T-helper 1 cell (primary cell): ENCODE measurements at regions not wholly inside any gene's neighbourhood (a gene's known extent, or its start where the extent isn't known, plus 50 kb on each side); places are given as distances from the start of the nearest gene placed in this dataset.

Source experiments
- DNase-seq, 5 donors: peaks; one replicate each; pipeline ENCODE4 v3.0.0-alpha.2; 2012 to 2020

GRCh38 chr2:57973621-57974186 is 72.9 kb upstream of the VRK2 start:
- DNase-seq, result no peak

GRCh38 chr2:57979158-57979557 is 67.4 kb upstream of the VRK2 start:
- DNase-seq, result no peak

DNA sequence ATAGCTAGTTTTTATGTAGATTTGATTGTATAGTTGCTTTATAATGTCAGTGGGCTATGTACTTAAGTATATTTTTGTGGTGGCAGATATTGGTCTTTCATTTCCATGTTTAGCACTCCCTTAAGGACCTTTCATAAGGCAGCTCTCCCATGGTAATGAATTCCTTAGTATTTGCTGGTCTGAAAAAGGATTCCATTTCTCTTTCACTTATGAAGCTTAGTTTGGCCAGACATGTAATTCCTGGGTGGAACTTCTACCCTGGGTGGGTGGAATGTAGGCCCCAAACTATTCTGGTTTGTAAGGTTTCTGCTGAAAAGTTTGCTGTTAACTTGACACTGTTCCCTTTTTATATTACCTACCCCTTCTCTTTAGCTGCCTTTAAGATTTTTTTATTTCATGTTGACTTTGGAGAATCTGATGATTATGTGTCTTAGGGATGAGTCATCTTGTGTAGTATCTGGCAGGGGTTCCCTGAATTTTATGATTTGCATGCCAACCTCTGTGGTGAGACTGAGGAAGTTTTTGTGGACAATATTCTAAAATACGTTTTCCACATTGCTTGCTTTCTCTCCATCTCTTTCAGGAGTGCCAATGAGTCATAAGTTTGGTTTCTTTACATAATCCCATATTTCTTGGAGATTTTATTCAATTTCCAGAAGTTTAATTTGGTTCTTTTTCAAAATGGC is 65.4 kb upstream of the VRK2 start:
- DNase-seq, result no peak

DNA sequence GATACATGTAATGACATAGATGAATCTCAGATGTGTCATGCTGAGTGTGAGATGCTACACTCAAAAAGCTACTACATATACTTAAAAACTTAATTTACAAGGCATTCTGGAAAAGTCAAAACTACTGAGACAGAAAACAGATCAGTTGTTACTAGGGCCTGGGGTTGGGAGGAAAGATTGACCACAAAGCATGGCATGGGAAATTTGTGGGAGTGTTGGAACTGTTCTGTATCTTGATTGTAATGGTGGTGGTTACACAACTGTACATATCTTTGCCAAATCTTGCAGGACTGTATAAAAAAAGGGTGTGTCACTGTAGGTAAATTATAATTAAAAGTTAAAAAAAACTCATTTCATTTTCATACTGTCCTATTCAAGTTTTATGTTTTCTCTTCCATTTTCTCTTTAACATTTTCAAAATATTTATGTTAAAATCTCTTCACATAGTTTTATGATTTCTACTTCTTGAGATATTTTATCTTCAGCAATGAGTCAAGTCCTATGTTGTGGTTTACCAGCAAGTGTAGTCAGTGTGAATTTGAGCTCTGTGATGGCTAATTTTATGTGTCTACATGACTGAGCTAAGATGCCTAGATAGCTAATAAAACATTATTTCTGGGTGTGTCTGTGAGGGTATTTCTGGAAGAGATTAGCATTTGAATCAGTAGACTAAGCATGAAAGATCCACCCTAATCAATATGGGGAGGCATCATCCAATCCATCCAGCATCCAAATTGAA is 58.6 kb upstream of the VRK2 start:
- DNase-seq, result no peak

- DNase-seq, result no peak
These were observed 56.4 kb upstream of the VRK2 start for GRCh38 chr2:57990118-57990725.
